ENCODE measurements at regions not wholly inside any gene's neighbourhood (a gene's known extent, or its start where the extent isn't known, plus 50 kb on each side); places are given as distances from the start of the nearest gene placed in this dataset.

DNA sequence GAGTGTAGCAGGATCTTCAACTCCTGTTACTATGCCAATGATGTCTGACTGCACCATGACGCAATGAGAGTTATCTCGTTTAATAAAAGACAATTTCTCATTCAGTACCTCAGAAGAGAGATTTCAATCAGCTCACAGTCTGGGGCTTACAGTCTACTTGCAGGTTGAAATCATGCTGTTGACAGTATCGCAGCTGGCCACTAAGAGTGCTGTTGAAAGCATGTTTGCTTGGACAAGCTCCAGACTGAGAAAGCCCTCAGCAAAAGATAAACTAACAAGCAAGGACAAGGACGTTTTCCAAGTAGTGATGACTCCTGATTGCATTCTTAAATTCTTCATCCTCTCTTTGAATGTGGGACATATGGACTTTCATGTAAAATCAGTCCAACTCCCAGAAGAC lies 145.2 kb upstream of the SYT4 start:
- CTCF ChIA-PET = no interaction called here
- Histone ChIP-seq H3K4me2 (replicated peaks; ENCODE audit: low read depth, low read length, poor library complexity, severe bottlenecking) (no peak overlapping the region), H3K79me2 (ENCODE audit: control insufficient read depth, insufficient read depth, low read length) (no peaks in the 10 kb centered on the region), H3K9me3 (ENCODE audit: control extremely low read depth in 1 of 3, control insufficient read depth in 2 of 3, insufficient read depth in 1 of 3, low read length in 2 of 3) (no peaks in the 10 kb centered on the region), H4K20me1 (ENCODE audit: control insufficient read depth, insufficient read depth, low read length, poor library complexity, severe bottlenecking) (no peaks in the 10 kb centered on the region), H3K27me3 (replicated peaks in 1 of 4; ENCODE audit: control extremely low read depth in 1 of 4, control insufficient read depth in 3 of 4, insufficient read depth in 4 of 4, low read length in 3 of 4) (no peaks in the 10 kb centered on the region), H2AFZ (ENCODE audit: insufficient read depth, low read depth, low read length, poor library complexity, severe bottlenecking) (no peak overlapping the region), H3K9ac (ENCODE audit: low read length) (no peak overlapping the region), H3K4me1 (ENCODE audit: control insufficient read depth in 2 of 2, insufficient read depth in 2 of 2, low read length in 2 of 2) (no peaks in the 10 kb centered on the region), H3K27ac (ENCODE audit: low read length in 2 of 2) (no peak overlapping the region), H3K36me3 (replicated peaks in 1 of 2; ENCODE audit: control extremely low read depth in 1 of 2, control insufficient read depth in 1 of 2, extremely low read depth in 1 of 2, insufficient read depth in 2 of 2, low read length in 1 of 2) (no peaks in the 10 kb centered on the region), H3K4me3 (ENCODE audit: control extremely low read depth in 1 of 5, extremely low read depth in 1 of 5, insufficient read depth in 1 of 5, low read depth in 2 of 5, low read length in 4 of 5) (no peak overlapping the region)
- Mint-ChIP-seq H3K27me3 (no peaks in the 10 kb centered on the region), H3K4me3 (no peak overlapping the region), H3K9me3 (ENCODE audit: insufficient read depth) (no peaks in the 10 kb centered on the region), H3K4me1 (no peaks in the 10 kb centered on the region), H3K27ac (no peak overlapping the region)
- intact Hi-C loops (cut with micrococcal nuclease) = no loop called here
- no peak for TF ChIP-seq EZH2 (IDR thresholded peaks at IDR 0.05; ENCODE audit: borderline replicate concordance, insufficient read depth, low read depth, low read length, poor library complexity, severe bottlenecking)
- TF ChIP-seq, protein P1, sequence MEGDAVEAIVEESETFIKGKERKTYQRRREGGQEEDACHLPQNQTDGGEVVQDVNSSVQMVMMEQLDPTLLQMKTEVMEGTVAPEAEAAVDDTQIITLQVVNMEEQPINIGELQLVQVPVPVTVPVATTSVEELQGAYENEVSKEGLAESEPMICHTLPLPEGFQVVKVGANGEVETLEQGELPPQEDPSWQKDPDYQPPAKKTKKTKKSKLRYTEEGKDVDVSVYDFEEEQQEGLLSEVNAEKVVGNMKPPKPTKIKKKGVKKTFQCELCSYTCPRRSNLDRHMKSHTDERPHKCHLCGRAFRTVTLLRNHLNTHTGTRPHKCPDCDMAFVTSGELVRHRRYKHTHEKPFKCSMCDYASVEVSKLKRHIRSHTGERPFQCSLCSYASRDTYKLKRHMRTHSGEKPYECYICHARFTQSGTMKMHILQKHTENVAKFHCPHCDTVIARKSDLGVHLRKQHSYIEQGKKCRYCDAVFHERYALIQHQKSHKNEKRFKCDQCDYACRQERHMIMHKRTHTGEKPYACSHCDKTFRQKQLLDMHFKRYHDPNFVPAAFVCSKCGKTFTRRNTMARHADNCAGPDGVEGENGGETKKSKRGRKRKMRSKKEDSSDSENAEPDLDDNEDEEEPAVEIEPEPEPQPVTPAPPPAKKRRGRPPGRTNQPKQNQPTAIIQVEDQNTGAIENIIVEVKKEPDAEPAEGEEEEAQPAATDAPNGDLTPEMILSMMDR (IDR thresholded peaks at IDR 0.05) = no peak
- DNase-seq (no peak), ATAC-seq (ENCODE audit: low read depth) (no peak)
- POLR2A ChIA-PET = no interaction called here
- WGBS (ENCODE audit: insufficient coverage) = 79% methylated on average over 3 of the region's 4 CpGs

DNA sequence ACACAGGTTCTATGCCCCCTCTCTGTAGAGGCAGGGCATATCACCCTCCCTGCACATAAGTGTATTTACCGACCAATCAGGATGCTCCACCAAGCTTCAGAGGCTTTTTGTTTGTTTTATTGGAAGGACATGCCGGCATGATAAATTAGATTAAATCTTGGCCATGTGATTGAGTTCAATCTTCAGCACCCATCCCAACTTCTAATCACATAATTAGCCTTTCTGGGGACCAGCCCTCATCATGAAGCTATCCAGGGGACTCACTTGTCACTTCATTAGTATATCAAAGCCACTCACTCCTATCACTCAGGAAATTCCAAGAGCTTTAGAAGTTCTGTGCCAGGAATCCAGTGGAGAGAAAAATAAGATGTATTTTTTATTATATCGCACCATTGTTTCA lies 158.6 kb upstream of the SYT4 start:
- Histone ChIP-seq H2AFZ (ENCODE audit: insufficient read depth, low read depth, low read length, poor library complexity, severe bottlenecking) (no peak overlapping the region), H3K79me2 (ENCODE audit: control insufficient read depth, insufficient read depth, low read length) (no peaks in the 10 kb centered on the region), H3K4me2 (replicated peaks; ENCODE audit: low read depth, low read length, poor library complexity, severe bottlenecking) (no peak overlapping the region), H3K27me3 (replicated peaks in 1 of 4; ENCODE audit: control extremely low read depth in 1 of 4, control insufficient read depth in 3 of 4, insufficient read depth in 4 of 4, low read length in 3 of 4) (no peaks in the 10 kb centered on the region), H4K20me1 (ENCODE audit: control insufficient read depth, insufficient read depth, low read length, poor library complexity, severe bottlenecking) (no peaks in the 10 kb centered on the region), H3K36me3 (replicated peaks in 1 of 2; ENCODE audit: control extremely low read depth in 1 of 2, control insufficient read depth in 1 of 2, extremely low read depth in 1 of 2, insufficient read depth in 2 of 2, low read length in 1 of 2) (no peaks in the 10 kb centered on the region), H3K4me3 (ENCODE audit: control extremely low read depth in 1 of 5, extremely low read depth in 1 of 5, insufficient read depth in 1 of 5, low read depth in 2 of 5, low read length in 4 of 5) (no peak overlapping the region), H3K4me1 (ENCODE audit: control insufficient read depth in 2 of 2, insufficient read depth in 2 of 2, low read length in 2 of 2) (no peaks in the 10 kb centered on the region), H3K27ac (ENCODE audit: low read length in 2 of 2) (no peak overlapping the region), H3K9me3 (ENCODE audit: control extremely low read depth in 1 of 3, control insufficient read depth in 2 of 3, insufficient read depth in 1 of 3, low read length in 2 of 3) (peaks cover 0 to 2% (median 0%) of the 10 kb centered on the region in 3 donors), H3K9ac (ENCODE audit: low read length) (no peak overlapping the region)
- no peak overlapping the region for H3K4me3 Mint-ChIP-seq
- intact Hi-C loops (cut with micrococcal nuclease) = no loop called here
- no peak overlapping the region for H3K27ac Mint-ChIP-seq
- ATAC-seq (ENCODE audit: low read depth) (no peak), DNase-seq (no peak)
- WGBS (ENCODE audit: insufficient coverage) = no CpG with 5 or more reads among the region's 3 CpGs
- H3K4me1 Mint-ChIP-seq = no peaks in the 10 kb centered on the region
- CTCF ChIA-PET = no interaction called here
- no peak for TF ChIP-seq EZH2 (IDR thresholded peaks at IDR 0.05; ENCODE audit: borderline replicate concordance, insufficient read depth, low read depth, low read length, poor library complexity, severe bottlenecking)
- TF ChIP-seq, protein P1 (IDR thresholded peaks at IDR 0.05) = no peak
- POLR2A ChIA-PET = no interaction called here
- H3K9me3 Mint-ChIP-seq (ENCODE audit: insufficient read depth) = peaks cover 6% of the 10 kb centered on the region
- H3K27me3 Mint-ChIP-seq = no peaks in the 10 kb centered on the region

All from B cell (primary cell).